ENCODE measurements at regions not wholly inside any gene's neighbourhood (a gene's known extent, or its start where the extent isn't known, plus 50 kb on each side); places are given as distances from the start of the nearest gene placed in this dataset.
"Not testable (repeated sequence)": the region's sequence is repeated elsewhere in the genome, so short reads cannot be mapped to it uniquely, and the experiment has no call there.

DNA sequence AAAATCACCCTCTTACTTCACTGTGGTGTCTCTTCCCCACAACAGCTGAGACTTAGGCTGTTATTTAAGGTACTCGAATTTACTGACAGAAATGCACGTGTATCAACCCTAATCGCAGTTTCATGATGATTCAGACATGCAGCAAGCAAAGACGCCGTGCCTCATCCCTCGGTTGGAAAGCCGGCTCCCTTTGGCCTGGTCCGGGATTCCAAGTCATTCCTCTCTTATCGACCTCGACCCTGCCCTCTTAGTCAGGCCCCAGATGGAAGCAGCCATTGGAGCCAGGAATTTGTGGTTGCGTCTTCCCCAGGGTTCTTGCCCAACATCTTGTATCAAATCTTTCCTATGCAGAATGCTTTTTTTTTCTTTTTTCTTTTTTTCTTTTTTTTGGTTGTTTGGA, 229.5 kb downstream of the GATA3 start:
- no peak for DNase-seq

DNA sequence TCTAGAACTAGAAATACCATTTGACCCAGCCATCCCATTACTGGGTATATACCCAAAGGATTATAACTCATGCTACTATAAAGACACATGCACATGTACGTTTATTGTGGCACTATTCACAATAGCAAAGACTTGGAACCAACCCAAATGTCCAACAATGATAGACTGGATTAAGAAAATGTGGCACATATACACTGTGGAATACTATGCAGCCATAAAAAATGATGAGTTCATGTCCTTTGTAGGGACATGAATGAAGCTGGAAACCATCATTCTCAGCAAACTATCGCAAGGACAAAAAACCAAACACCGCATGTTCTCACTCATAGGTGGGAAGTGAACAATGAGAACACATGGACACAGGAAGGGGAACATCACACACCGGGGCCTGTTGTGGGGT, 231.5 kb downstream of the GATA3 start:
- not testable (repeated sequence) for DNase-seq

DNA sequence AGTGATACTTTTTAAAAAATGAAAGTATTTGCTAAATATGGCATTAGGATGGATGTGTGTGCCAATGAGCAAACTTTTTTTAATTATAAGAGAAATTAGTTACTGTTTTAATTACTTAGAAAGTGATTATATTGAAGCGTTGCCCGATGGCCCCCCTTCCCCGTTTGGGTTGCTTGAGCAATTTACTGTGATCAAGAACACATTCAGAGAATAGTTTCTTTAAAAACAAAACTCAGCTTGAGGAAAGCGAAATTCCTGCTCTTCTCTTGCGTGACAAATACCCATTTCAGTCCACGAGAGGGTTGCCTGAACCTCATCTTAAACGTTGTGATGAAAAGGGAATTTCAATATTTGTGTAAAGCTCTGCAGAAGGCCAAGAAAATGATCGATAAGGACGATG, 234.1 kb downstream of the GATA3 start:
- DNase-seq = no peak

DNA sequence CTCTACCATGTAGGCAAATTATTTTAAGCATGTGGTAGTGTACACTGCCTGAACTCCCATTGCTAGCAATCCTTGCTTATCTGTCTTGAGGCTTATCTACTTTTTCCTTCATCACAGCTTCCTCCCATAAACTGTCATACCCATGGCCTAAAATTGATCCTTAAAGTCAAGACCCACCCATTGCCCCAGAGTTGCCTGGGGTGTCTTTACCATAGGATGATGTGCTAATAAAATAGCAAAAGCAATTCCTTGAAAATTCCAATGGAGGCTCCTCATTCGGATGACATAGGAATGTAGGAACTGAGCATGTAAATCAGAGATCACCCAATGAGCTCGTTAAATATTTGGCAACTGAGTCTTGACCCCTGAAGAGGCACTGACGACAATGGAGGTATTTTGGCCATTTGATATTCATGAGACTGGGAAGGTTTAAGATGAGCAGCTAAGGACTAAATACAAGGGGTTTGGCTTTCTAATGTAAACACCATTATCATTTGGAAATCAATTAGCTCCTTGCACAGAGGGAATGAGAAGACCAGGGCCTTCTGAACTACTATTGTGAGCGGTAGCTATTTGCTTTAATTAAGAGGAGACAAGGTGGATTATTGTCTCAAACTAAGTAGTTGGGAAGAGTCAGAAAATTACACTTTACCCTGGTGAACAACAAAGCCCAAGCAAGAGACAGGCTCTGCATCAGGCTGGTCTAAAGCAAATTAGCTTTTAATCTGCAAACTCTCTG, 234.9 kb downstream of the GATA3 start:
- DNase-seq = no peak

DNA sequence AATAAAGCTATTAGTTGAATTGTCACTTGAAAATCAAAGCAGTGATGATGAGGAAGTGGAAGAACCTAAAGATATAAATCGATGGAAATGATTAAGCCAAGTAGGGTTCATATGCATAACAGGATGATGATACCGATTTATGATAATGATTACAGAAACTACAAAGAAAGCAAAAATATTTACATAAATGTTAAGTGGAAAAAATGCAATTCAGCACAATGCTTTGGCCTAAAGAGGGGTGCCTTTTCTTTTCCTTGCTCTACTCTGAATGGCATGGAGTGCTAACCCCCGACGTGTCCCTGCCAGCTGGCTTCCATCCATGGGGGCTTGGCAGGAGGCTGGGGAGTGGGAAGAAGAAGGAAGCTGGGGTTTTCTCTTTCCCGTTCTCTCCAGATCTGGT, 240.3 kb downstream of the GATA3 start:
- DNase-seq = no peak

DNA sequence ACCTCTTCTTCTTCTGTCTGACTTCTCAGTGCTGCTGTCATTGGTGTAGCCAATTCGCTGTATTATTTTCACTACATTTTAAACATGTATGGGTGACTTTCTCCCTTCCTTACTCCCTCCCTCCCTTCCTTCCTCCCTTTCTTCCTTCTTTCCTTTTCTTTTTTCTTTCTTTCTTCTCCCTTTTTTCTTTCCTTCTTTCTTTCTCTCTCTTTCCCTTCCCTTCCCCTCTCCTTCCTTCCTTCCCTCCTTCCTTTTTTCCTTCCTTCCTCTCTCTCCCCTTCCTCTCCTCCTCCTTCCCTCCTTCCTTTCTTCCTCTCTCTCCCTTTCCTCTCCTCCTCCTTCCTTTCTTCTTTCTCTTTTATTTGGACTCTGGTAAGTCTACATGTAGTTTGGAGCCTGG, 240.8 kb downstream of the GATA3 start:
- DNase-seq = no peak

DNA sequence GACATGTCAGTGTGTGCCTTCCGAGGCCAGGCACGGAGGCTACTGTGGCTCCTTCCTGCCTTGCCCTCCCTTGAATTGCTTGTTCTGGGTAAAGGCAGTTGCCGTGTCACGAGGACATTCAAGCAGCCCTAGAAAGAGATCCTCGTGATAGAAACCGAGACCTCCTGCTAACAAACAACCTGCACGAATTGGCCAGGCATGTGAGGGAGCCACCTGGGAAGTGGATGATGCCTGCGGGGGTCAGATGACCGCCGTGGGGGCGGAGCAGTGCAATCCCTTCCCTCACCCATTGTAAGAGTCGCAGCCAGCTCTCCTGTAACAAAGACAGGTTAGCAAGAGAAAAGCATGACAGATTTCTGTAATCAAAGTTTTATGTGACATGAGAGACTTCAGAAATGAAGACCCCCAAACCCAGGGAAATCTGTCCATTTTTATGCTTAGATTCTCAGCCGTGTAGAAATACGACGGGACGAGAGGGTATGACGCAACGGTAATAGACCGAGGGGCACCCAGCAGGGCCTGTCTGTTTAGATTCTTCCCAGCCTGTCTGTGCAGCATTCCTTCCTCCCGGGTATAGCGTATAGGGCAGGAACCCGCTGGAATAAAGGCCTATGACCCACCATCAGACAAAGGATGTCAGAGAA, 241.7 kb downstream of the GATA3 start:
- DNase-seq = no peak

DNA sequence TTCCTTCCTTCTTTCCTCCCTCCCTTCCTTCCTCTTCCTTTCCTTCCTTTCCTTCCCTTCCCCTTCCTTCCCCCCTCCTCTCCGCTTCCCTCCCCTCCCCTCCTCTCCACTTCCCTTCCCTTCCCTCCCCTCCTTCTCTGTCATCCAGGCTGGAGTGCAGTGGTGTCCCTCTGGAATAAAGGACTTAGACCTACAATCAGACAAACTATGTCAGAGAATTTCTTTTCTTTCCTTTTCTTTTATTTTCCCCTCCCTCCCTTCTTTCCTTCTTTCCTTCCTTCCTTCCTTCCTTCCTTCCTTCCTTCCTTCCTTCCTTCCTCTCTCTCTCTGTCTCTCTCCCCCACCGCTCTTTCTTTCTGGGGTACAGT, 242.2 kb downstream of the GATA3 start:
- DNase-seq = no peak

DNA sequence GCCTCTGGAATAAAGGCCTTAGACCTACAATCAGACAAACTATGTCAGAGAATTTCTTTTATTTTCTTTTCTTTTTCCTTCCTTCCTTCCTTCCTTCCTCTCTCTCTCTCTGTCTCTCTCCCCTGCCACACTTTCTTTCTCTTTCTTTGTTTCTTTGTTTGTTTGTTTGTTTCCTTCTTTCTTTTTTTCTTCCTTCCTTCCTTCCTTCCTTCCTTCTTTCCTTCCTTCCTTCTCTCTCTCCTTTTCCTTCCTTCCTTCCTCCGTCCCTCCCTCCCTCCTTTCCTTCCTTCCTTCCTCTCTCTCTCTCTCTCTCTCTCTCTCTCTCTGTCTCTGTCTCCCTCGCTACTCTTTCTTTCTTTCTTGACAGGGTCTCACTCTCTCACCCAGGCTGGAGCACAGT, 242.6 kb downstream of the GATA3 start:
- DNase-seq = no peak

DNA sequence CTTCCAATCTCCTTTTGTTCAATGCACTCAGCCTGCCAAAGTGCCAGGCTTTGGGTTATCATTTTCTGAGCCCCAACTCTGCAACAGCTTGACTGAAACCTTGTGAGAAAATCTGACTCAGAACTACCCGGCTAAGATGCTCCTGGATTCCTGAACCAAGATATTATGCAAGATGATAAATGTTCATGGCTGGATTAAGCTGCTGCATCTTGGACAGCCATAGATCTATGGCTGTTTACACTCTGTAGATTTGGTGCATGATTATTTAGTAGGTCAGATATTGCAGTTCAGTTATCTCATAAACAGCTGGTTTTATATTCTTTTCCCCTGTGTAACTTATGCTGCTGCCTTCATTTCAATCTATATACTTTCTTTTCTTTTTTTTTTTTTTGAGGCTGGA, 243.5 kb downstream of the GATA3 start:
- no peak for DNase-seq

DNA sequence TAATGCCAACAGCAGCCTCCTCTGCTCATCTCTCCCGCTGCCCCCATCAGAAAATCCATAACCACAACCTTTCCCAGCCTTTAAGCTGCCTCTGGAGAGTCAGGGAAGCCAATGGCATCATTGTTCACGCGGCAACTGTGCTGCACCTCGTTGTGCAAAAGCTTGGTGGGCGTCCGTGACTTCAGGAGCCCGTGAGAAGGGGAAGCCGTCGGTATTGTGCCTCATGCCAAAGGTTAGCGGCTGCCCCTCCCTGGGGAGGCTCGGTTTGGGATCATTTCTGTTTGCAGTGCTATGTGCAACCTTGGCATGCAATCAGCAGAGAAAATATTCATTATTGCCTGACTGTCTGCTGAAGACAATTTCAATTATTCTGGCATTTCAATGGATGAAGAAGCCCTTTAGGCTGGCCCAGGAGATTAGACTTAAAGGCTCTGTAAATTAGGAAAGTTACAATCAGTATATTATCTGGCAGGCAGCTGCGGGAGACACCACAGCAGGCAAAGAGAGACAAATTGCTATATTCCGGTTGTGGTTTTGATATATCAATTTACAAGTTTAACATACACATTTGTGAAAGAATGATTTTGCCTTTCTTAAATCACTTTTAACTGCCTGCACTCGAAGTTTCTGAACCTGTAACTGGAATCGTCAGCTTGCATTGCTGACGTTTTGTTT, 244.5 kb downstream of the GATA3 start:
- no peak for DNase-seq

DNA sequence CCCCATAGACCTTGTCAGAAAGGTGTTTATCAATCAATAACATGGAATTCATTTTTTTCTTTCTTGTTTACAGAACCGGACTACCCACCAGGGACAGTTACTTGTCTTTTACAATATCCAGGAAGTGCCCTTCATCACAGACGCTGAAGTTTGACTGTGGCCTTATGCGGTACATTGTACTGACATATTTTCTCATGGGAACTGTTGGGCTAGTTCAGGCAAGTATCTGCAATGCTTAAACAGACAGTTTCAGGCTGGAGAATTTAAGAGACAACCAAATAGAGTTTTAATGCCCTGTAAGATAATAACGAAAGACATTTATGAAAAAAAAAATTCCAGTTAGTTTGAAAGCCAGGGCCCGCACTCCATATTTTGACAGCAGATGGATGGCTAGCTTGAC, 246.4 kb downstream of the GATA3 start:
- DNase-seq = no peak

DNA sequence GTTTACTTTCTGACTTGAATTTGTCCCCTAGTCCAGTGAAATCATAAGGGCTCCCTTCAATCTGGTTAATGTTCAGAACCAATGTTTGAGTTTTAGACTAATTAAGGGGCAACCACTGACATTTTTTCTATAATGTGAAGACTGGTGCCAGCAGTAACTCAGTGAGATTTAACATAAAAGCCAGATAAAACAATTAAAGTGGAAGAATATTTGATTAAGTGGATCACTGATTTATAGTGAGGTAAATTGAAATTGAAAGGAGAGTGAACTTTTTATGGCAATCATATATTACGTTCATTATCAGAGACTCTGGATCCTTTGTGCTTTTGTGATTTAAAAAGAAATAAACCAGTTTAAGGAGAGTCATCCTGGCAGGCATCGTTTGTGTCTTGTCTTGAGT, 246.8 kb downstream of the GATA3 start:
- no peak for DNase-seq

DNA sequence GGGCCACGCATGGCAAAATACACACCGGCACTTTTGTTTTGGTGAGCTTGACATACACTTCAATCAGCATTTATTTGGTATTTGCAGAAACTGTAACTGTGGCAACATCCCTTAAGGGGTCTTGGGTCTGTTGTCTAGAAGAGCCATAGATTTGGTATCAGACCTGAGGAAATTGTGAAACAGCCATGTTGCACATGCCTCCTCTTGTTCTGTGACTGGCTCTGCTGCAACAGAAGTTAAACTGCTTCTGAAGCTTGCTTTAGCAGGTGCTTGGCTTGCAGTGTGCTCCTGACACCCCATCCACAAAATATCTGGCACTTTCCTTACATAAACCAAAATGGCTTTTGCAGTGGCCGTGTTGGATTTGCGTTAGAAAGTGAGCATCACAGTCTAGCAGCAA, 247.3 kb downstream of the GATA3 start:
- DNase-seq = no peak

DNA sequence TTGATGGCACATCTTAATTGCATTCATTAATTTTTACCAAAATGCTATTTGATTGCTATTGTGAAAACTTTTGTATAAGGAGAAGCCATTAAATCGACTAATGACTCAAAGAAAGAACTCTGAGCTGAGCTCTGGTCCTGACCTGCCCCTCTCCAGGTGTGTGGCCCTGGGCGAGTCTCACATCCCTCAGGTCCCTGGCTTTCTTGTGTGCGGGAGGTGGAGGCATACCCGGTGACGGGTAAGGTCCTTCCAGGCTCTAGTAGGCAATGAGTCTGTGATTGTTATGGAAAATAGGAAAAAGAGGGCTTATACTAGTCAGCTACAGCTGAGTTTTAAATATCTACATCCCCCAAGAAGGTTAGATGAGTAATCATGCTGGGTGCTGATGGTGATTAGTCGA, 248.1 kb downstream of the GATA3 start:
- DNase-seq = no peak

DNA sequence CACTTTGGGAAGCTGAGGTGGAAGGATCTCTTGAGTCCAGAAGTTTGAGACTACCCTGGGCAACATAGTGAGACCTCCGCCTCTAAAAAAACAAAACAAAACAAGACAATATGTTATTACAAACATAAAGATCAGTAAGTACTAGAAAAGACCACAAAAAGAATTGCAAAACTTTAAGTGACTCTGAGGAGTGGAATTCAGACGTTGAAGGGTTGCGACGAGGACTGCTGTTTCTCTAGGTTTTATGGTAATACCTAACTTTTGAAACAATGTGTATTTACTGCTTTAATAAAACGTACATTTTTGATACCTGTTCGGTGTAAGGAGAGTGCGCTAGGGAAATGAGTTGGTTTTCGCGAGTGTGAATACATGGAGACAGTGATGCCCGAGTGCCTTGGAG, 250.4 kb downstream of the GATA3 start:
- no peak for DNase-seq

DNA sequence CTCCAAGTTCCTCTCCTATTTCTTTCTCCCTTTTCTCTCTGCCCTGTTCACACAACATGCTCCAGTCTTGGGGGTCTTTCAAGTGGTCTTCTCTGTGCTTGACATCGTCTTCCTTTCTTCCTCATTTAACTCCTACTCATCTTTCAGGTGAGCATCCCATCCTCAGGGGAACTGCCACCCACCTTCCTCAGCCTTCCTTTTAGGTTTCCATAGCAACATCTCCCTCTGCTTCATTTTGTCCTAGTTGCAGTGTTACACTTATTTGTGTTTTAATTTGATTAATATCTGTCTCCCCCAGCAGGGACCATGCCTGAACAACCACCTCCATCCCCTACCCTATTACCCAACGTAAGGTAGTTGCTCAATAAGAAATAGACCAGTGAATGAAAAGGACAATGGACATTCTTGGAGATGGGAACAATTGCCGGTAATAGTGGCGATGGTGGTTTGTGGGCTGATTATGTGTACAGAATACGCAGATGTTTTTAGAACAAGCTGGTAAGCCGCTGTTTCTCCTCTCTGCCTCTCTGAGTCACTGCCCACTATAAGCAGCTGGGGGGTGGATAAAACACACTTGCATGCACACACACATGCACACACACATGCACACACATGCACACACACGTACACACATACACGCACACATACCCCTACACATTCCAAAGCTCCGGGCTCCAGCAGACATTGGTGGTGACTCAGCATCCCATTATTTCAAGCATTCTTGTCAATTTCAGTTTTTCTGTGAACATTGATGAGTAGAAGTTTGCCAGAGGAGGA, 251.6 kb downstream of the GATA3 start:
- DNase-seq = no peak

DNA sequence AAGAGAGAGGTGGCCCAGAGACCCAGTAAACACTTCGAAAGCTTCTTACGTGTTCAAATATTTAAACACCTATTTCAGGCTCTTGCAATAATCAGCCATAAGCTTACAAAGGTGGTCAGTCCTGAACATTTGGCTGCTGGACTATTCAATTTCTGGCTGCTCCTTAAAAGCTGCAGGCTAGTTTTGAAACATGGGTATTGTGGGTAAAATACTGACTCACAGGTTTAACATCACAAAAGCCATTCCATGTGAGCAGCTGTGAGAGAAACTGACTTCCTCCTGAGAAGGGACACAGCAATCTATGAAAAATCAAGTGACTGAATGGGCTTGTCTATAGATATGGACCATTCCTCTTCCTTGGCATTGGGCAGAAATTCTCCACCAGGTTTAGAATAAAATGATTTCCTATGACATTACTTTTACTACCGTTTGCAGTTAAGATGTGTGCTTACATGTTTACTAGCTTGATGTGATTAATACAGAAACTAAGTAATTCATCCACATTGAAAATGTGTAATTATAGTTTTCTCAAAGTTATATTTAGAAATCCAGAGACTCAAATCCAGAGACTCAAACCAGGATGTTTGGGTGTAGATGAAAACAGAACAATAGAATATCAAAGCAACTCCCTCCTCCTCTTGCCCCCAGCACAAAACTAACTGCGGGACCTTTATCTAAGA, 252.3 kb downstream of the GATA3 start:
- no peak for DNase-seq

DNA sequence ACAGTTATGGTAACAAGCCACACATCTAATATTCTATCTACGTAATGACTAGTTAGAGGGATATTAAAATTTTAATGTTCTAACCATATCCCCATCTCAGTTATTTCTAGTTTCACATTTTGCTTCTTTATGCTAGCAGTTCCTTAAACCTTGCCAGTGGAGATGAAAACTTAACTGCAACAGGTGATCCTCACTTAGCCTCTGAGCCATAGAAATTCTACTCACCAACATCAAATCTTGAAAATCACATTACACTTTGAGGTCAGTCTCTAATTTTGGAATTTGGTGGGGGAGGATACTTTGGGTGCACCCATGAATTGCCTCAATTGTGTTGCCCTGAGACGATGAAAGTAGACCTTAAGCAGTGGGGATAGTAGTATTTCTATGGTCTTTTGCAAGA, 256.4 kb downstream of the GATA3 start:
- DNase-seq = no peak

DNA sequence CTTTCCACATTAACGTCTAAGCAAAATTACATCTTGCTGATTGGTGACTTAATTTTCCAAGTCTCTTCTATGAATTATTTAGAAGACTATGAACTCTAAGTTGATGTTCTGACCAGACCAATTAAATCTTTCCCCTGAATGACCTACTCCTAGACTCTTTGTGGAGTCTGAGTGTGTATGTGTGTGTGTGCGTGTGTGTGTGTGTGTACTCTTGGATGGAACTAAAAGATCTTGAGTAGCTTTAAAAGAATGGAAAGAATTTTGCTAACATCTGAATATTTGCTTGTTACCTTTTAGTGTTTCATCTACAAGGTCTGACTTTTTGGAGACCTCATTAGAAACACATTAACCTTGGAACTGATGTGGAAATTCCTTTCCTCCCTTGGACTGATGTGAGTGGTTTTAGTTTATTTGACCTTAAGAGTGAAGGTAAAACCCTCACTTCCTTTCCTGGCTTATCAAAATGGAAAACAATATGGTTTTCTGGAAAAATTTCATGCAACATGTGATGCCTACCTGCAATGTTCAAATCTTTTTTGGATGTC, 257.1 kb downstream of the GATA3 start:
- DNase-seq = no peak

DNA sequence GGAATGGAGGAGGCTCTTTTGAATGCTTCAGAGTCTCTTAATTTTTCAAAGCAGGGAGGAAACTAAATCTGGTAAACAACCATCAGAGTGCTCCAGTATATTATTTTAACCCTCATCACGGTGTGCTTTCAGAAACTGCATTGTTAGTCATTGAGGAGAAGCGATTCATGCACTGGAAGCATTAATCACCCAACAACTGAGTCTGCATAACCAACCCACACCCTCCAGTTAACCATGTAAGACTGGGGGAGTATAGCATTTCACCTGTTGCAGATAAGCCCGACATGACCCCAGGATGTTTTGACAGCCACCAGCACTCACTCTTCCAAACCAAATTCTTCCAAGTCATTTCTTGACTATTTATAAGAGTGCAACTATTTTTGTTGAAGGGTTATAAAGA, 257.6 kb downstream of the GATA3 start:
- DNase-seq = no peak

DNA sequence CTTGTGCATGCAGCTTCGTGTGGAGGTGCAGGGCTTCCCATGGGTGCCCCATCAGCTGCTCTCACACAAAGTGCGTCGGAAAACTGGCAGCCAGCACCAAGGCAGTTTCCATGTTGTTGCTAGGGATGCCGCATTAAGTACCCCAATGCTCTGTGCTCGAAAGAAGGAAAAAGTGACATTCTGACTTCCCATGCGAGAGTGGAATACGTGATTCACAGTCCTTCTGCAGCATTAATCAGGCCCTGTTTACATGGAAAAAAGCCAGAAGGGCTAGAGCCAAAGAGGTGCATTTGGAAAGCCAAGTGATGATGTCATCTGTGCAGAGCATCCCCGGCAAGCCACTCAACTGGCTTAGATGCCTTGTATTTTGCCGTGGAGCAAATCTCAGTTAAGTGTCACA, 258.3 kb downstream of the GATA3 start:
- DNase-seq = no peak

DNA sequence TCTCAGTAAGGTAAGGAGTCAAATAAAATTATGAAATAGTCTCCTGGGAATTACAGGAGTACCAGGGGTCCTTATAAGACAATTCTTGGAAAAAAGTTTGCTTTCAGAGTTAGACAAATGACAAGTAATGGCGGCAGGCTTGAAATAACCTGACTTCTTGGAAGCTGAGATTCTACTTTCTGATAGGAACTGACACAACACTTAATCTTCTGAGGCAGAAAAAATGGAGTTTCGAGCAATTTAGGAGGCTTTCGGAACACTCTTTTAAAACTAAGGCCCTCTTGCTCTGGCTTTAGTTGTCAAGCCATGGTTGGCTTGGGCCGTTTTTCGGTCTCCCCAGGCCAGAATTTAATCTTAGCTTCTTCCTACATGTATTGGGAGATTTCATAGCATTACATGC, 260.0 kb downstream of the GATA3 start:
- DNase-seq = no peak

Data from activated gamma-delta T cell (primary cell).